HCT116 (cell line): ENCODE measurements at regions not wholly inside any gene's neighbourhood (a gene's known extent, or its start where the extent isn't known, plus 50 kb on each side); places are given as distances from the start of the nearest gene placed in this dataset.

Experiments used
- ATAC-seq: fragments of 200-7000 bp; cut with Tn5 transposase; 2 replicates; pipeline ENCODE4 v1.9.1; 2020; ENCODE audit warnings: mild to moderate bottlenecking, moderate library complexity
- BruUV-seq: library from RNA; stranded (reverse); fragments of 400-500 nt; replicated peaks from 2 replicates; lab custom pipeline; 2021; lab: Mats Ljungman, UMichigan
- CTCF ChIA-PET: fragments of 300-600 bp; sonication (Branson Sonifier 250); formaldehyde crosslinking; loops from one replicate; lab custom pipeline; 2021; ENCODE audit warnings: antibody characterized with exemption; lab: Charles Lee
- POLR2A ChIA-PET: fragments of 300-600, 350-600 bp; sonication (Branson Sonifier 250); formaldehyde crosslinking; loops from one replicate; lab custom pipeline; 2021; ENCODE audit warnings: antibody characterized with exemption; lab: Charles Lee
- RAD21 ChIA-PET, 2 experiments: fragments of 300-600 bp; sonication (Branson Sonifier 250); formaldehyde crosslinking; loops; one replicate each; lab custom pipeline; 2023; ENCODE audit warnings: low total read pairs in 2 of 2; ENCODE audit not compliant: uncharacterized antibody in 2 of 2, unreplicated experiment in 2 of 2, low non-redundant PET in 1 of 2; lab: Charles Lee
- DNase-seq: peaks from one replicate; pipeline ENCODE4 v3.0.0-alpha.2; 2010; ENCODE audit warnings: low read depth, low spot score
- H2AFZ ChIP-seq: fragments of 200-600 bp; shearing (Covaris generic), sonication (generic); 2 replicates; pipeline ENCODE4 v1.6.1; 2017; ENCODE audit warnings: low read depth, mixed run types, mixed read lengths, antibody characterized with exemption, low read length; ENCODE audit not compliant: poor library complexity, severe bottlenecking
- H3K27ac ChIP-seq: 2 replicates; pipeline ENCODE4 v1.5.1; 2012; ENCODE audit warnings: low read depth, low read length
- H3K27me3 ChIP-seq: fragments of 200-600 bp; sonication (generic); 2 replicates; pipeline ENCODE4 v1.6.1; 2016; ENCODE audit warnings: mixed run types, low read length, mixed read lengths; ENCODE audit not compliant: insufficient read depth
- H3K36me3 ChIP-seq, 2 experiments: fragments of 200-500 bp in 1 of 2; fragments of 200-600 bp in 1 of 2; sonication (Bioruptor generic) in 1 of 2; sonication (generic) in 1 of 2; 2 replicates each; pipeline versions ENCODE4 v1.5.1 to v1.6.1; 2014 to 2016; ENCODE audit warnings: low read length in 2 of 2, inconsistent platforms in 1 of 2, mixed read lengths in 1 of 2, mixed run types in 1 of 2; ENCODE audit not compliant: insufficient read depth in 2 of 2, control insufficient read depth in 1 of 2
- H3K4me1 ChIP-seq, 2 experiments: fragments of 200-600 bp in 1 of 2; sonication (generic) in 1 of 2; 2 replicates each; pipeline versions ENCODE4 v1.5.1 to v1.6.1; 2012 to 2017; ENCODE audit warnings: low read length in 2 of 2, inconsistent platforms in 1 of 2, mild to moderate bottlenecking in 1 of 2, mixed read lengths in 1 of 2, mixed run types in 1 of 2, moderate library complexity in 1 of 2; ENCODE audit not compliant: insufficient read depth in 2 of 2, control insufficient read depth in 1 of 2
- H3K4me2 ChIP-seq: fragments of 200-600 bp; sonication (generic); 2 replicates; pipeline ENCODE4 v1.6.1; 2017; ENCODE audit warnings: mixed run types, low read length, mixed read lengths
- H3K4me3 ChIP-seq, 2 experiments: fragments of 200-600 bp in 1 of 2; sonication (generic) in 1 of 2; replicated peaks in 1 of 2; 2 replicates each; pipeline ENCODE4 v1.5.1; 2011 to 2016; ENCODE audit warnings: low read length in 2 of 2, control low read depth in 1 of 2, low read depth in 1 of 2, mild to moderate bottlenecking in 1 of 2, mixed read lengths in 1 of 2, mixed run types in 1 of 2
- H3K79me2 ChIP-seq: fragments of 200-600 bp; sonication (generic); 2 replicates; pipeline ENCODE4 v1.6.1; 2017; ENCODE audit warnings: mild to moderate bottlenecking, mixed run types, low read length, moderate library complexity, mixed read lengths; ENCODE audit not compliant: insufficient read depth
- H3K9ac ChIP-seq: fragments of 200-600 bp; sonication (generic); 2 replicates; pipeline ENCODE4 v1.6.1; 2016; ENCODE audit warnings: low read length, mixed read lengths
- H3K9me2 ChIP-seq: fragments of 200-600 bp; sonication (generic), shearing (Covaris generic); 2 replicates; pipeline ENCODE4 v1.6.1; 2017; ENCODE audit warnings: mixed run types, mild to moderate bottlenecking, moderate library complexity; ENCODE audit not compliant: insufficient read depth
- H3K9me3 ChIP-seq, 2 experiments: fragments of 200-500 bp in 1 of 2; fragments of 200-600 bp in 1 of 2; sonication (Bioruptor generic) in 1 of 2; sonication (generic) in 1 of 2; 2 replicates each; pipeline ENCODE4 v1.6.1; 2014 to 2017; ENCODE audit warnings: low read length in 2 of 2, mixed read lengths in 2 of 2, inconsistent platforms in 1 of 2, low read depth in 1 of 2, mild to moderate bottlenecking in 1 of 2, mixed run types in 1 of 2, moderate library complexity in 1 of 2; ENCODE audit not compliant: control insufficient read depth in 1 of 2, insufficient read depth in 1 of 2
- H4K20me1 ChIP-seq: fragments of 200-600 bp; sonication (generic), shearing (Covaris generic); 2 replicates; pipeline ENCODE4 v1.6.1; 2017; ENCODE audit warnings: mixed run types, mild to moderate bottlenecking, moderate library complexity; ENCODE audit not compliant: insufficient read depth
- CBX3 ChIP-seq: IDR thresholded peaks from 2 replicates; pipeline ENCODE4 v1.6.1; 2012; ENCODE audit warnings: low read depth
- CEBPB ChIP-seq: IDR thresholded peaks from 2 replicates; pipeline ENCODE4 v1.6.1; 2012; ENCODE audit warnings: low read depth
- EGR1 ChIP-seq: IDR thresholded peaks from 2 replicates; pipeline ENCODE4 v1.6.1; 2012; ENCODE audit warnings: low read depth
- ELF1 ChIP-seq: IDR thresholded peaks from 2 replicates; pipeline ENCODE4 v1.6.1; 2012; ENCODE audit warnings: low read depth, borderline replicate concordance
- EZH2 ChIP-seq: fragments of 200-600 bp; sonication (generic); IDR thresholded peaks from 2 replicates; pipeline ENCODE4 v1.6.1; 2017; ENCODE audit warnings: antibody characterized with exemption, mixed run types
- EZH2phosphoT487 ChIP-seq: fragments of 200-600 bp; IDR thresholded peaks from 2 replicates; pipeline ENCODE4 v1.6.1; 2018; ENCODE audit warnings: antibody characterized with exemption, borderline replicate concordance
- FOSL1 ChIP-seq: IDR thresholded peaks from 2 replicates; pipeline ENCODE4 v1.6.1; 2012; ENCODE audit warnings: low read depth
- MAX ChIP-seq: IDR thresholded peaks from 2 replicates; pipeline ENCODE4 v1.6.1; 2012
- POLR2A ChIP-seq: IDR thresholded peaks from 2 replicates; pipeline ENCODE4 v1.7.0; 2011; ENCODE audit warnings: borderline replicate concordance; ENCODE audit not compliant: insufficient read depth, insufficient read length; ENCODE audit errors: extremely low read depth
- RAD21 ChIP-seq: IDR thresholded peaks from 2 replicates; pipeline ENCODE4 v1.6.1; 2012; ENCODE audit warnings: low read depth, mild to moderate bottlenecking
- SIN3A ChIP-seq: IDR thresholded peaks from 2 replicates; pipeline ENCODE4 v1.6.1; 2012; ENCODE audit warnings: low read depth
- SP1 ChIP-seq: IDR thresholded peaks from 2 replicates; pipeline ENCODE4 v1.6.1; 2012; ENCODE audit warnings: low read depth
- SRF ChIP-seq: IDR thresholded peaks from 2 replicates; pipeline ENCODE4 v1.6.1; 2012; ENCODE audit warnings: low read depth
- ZNF274 ChIP-seq: fragments of 200-500 bp; sonication (Bioruptor generic); IDR thresholded peaks from 2 replicates; pipeline ENCODE4 v1.6.1; 2014; ENCODE audit warnings: mild to moderate bottlenecking, low read depth, low read length, inconsistent platforms
- intact Hi-C: fragments of 100-400 bp; cut with micrococcal nuclease; formaldehyde crosslinking; loops from 2 replicates; pipeline ENCODE4 v1.10.0; 2022
- TF ChIP-seq, protein P1 (sequence below): IDR thresholded peaks from 2 replicates; pipeline ENCODE4 v1.6.1; 2012; ENCODE audit warnings: low read depth

- TF ChIP-seq, protein P1, sequence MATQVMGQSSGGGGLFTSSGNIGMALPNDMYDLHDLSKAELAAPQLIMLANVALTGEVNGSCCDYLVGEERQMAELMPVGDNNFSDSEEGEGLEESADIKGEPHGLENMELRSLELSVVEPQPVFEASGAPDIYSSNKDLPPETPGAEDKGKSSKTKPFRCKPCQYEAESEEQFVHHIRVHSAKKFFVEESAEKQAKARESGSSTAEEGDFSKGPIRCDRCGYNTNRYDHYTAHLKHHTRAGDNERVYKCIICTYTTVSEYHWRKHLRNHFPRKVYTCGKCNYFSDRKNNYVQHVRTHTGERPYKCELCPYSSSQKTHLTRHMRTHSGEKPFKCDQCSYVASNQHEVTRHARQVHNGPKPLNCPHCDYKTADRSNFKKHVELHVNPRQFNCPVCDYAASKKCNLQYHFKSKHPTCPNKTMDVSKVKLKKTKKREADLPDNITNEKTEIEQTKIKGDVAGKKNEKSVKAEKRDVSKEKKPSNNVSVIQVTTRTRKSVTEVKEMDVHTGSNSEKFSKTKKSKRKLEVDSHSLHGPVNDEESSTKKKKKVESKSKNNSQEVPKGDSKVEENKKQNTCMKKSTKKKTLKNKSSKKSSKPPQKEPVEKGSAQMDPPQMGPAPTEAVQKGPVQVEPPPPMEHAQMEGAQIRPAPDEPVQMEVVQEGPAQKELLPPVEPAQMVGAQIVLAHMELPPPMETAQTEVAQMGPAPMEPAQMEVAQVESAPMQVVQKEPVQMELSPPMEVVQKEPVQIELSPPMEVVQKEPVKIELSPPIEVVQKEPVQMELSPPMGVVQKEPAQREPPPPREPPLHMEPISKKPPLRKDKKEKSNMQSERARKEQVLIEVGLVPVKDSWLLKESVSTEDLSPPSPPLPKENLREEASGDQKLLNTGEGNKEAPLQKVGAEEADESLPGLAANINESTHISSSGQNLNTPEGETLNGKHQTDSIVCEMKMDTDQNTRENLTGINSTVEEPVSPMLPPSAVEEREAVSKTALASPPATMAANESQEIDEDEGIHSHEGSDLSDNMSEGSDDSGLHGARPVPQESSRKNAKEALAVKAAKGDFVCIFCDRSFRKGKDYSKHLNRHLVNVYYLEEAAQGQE, result no peak
- no peak for TF ChIP-seq CEBPB
- no peak for TF ChIP-seq POLR2A
- TF ChIP-seq SIN3A, result no peak
- no peak for TF ChIP-seq CBX3
- TF ChIP-seq FOSL1, result no peak
- TF ChIP-seq EGR1, result no peak
- no peak for TF ChIP-seq EZH2phosphoT487
- TF ChIP-seq MAX, result no peak
These were observed 639.5 kb upstream of the GOT2 start (continued) for GRCh38 chr16:59373632-59374031.

GRCh38 chr16:59370717-59371116 lies 636.6 kb upstream of the GOT2 start:
- Histone ChIP-seq H4K20me1 (no peaks in the 10 kb centered on the region), H3K27ac (no peak overlapping the region), H3K4me1 (no peaks in the 10 kb centered on the region), H3K9ac (no peak overlapping the region), H3K9me2 (no peaks in the 10 kb centered on the region), H3K79me2 (no peaks in the 10 kb centered on the region), H3K9me3 (peaks cover 5 to 15% of the 10 kb centered on the region in 2 experiments; a peak in 2 of 4 replicates), H3K27me3 (no peaks in the 10 kb centered on the region), H2AFZ (no peak overlapping the region), H3K4me2 (no peak overlapping the region), H3K4me3 (no peak overlapping the region), H3K36me3 (no peaks in the 10 kb centered on the region)
- POLR2A ChIA-PET, result no interaction called here
- intact Hi-C loops, result no loop called here
- CTCF ChIA-PET, result no interaction called here
- RAD21 ChIA-PET, result no interaction called here
- ATAC-seq, result no peak
- no peak for DNase-seq
- TF ChIP-seq CBX3 (no peak), SIN3A (no peak), EGR1 (no peak), SRF (no peak), EZH2 (no peak), SP1 (no peak), FOSL1 (no peak), EZH2phosphoT487 (no peak), ELF1 (no peak), RAD21 (no peak), ZNF274 (no peak)
- no TSS peak for BruUV-seq
